Right atrium auricular region (tissue), 2 donors: ENCODE measurements at regions not wholly inside any gene's neighbourhood (a gene's known extent, or its start where the extent isn't known, plus 50 kb on each side); places are given as distances from the start of the nearest gene placed in this dataset.

Experiments used
- DNase-seq: peaks from one replicate; pipeline ENCODE4 v3.0.0-alpha.2; 2019; ENCODE audit warnings: low spot score
- H3K27ac ChIP-seq, 2 donors: fragments of 200-600 bp; sonication (generic); 1 replicate in 1 of 2; 2 replicates in 1 of 2; pipeline ENCODE4 v1.5.1; 2016 to 2019
- H3K27me3 ChIP-seq, 2 donors: fragments of 200-600 bp; sonication (generic); one replicate each; pipeline versions ENCODE4 v1.5.1 to v1.6.0; 2017 to 2019
- H3K36me3 ChIP-seq: fragments of 200-600 bp; sonication (generic); one replicate; pipeline ENCODE4 v1.5.1; 2016
- H3K4me1 ChIP-seq, 2 donors: fragments of 200-600 bp; sonication (generic); one replicate each; pipeline versions ENCODE4 v1.5.1 to v1.6.0; 2017 to 2019
- H3K4me3 ChIP-seq, 2 donors: fragments of 200-600 bp; sonication (generic); 1 replicate in 1 of 2; 2 replicates in 1 of 2; pipeline ENCODE4 v1.5.1; 2017 to 2019; ENCODE audit warnings: mild to moderate bottlenecking in 1 of 2, moderate library complexity in 1 of 2
- H3K9me3 ChIP-seq, 2 donors: fragments of 200-600 bp; sonication (generic); one replicate each; pipeline ENCODE4 v1.5.1; 2019
- TF ChIP-seq, protein P1 (sequence below), 2 donors: fragments of 200-600 bp; sonication (generic); IDR thresholded peaks; one replicate each; pipeline ENCODE4 v1.5.1; 2019; ENCODE audit warnings: antibody characterized with exemption in 2 of 2

DNA sequence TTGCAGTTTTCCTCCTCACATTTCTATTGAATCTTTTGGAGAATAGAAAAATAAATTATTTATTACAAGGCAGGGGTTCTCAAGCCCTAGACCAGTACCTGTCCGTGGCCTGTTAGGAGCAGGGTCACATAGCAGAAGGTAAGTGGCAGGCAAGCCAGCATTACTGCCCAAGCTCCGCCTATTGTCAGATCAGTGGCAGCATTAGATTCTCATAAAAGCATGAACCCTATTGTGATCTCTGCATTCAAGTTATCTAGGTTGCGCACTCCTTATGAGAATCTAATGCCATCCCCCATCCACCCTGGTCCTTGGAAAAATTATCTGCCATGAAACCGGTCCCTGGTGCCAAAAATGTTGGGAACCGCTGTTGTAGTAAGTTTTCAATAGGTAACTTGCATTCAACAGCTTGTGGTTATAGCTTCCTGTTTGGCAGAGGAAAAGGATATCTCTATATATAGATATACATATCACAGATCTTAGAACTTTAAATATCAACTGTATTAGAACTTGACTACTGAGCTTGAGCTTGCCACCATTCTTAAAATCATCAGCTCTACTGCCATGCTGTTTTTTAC, 165.1 kb downstream of the AHR start:
- DNase-seq, result no peak
- no peaks in the 10 kb centered on the region for H3K4me1 ChIP-seq
- H3K36me3 ChIP-seq, result no peaks in the 10 kb centered on the region
- no peaks in the 10 kb centered on the region for H3K9me3 ChIP-seq
- H3K27ac ChIP-seq, result no peak overlapping the region
- no peak overlapping the region for H3K4me3 ChIP-seq
- no peaks in the 10 kb centered on the region for H3K27me3 ChIP-seq
- TF ChIP-seq, protein P1, sequence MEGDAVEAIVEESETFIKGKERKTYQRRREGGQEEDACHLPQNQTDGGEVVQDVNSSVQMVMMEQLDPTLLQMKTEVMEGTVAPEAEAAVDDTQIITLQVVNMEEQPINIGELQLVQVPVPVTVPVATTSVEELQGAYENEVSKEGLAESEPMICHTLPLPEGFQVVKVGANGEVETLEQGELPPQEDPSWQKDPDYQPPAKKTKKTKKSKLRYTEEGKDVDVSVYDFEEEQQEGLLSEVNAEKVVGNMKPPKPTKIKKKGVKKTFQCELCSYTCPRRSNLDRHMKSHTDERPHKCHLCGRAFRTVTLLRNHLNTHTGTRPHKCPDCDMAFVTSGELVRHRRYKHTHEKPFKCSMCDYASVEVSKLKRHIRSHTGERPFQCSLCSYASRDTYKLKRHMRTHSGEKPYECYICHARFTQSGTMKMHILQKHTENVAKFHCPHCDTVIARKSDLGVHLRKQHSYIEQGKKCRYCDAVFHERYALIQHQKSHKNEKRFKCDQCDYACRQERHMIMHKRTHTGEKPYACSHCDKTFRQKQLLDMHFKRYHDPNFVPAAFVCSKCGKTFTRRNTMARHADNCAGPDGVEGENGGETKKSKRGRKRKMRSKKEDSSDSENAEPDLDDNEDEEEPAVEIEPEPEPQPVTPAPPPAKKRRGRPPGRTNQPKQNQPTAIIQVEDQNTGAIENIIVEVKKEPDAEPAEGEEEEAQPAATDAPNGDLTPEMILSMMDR (IDR thresholded peaks at IDR 0.05), result no peak

GRCh38 chr7:17466216-17466615, 167.8 kb downstream of the AHR start:
- DNase-seq, result no peak
- TF ChIP-seq, protein P1 (IDR thresholded peaks at IDR 0.05), result no peak
- no peaks in the 10 kb centered on the region for H3K36me3 ChIP-seq

GRCh38 chr7:17467386-17467945, 169.0 kb downstream of the AHR start:
- Histone ChIP-seq H3K27ac (no peak overlapping the region), H3K9me3 (no peaks in the 10 kb centered on the region), H3K36me3 (no peaks in the 10 kb centered on the region), H3K4me1 (no peaks in the 10 kb centered on the region), H3K27me3 (no peaks in the 10 kb centered on the region), H3K4me3 (no peak overlapping the region)
- DNase-seq, result no peak
- TF ChIP-seq, protein P1 (IDR thresholded peaks at IDR 0.05), result no peak

More at GRCh38 chr7:17466216-17466615, 167.8 kb downstream of the AHR start:
- no peak overlapping the region for H3K4me3 ChIP-seq
- H3K27me3 ChIP-seq, result no peaks in the 10 kb centered on the region
- no peaks in the 10 kb centered on the region for H3K9me3 ChIP-seq
- H3K4me1 ChIP-seq, result no peaks in the 10 kb centered on the region
- no peak overlapping the region for H3K27ac ChIP-seq

- H3K4me3 ChIP-seq, result no peak overlapping the region
Measured at GRCh38 chr7:17471325-17471724, 172.9 kb downstream of the AHR start.

DNA sequence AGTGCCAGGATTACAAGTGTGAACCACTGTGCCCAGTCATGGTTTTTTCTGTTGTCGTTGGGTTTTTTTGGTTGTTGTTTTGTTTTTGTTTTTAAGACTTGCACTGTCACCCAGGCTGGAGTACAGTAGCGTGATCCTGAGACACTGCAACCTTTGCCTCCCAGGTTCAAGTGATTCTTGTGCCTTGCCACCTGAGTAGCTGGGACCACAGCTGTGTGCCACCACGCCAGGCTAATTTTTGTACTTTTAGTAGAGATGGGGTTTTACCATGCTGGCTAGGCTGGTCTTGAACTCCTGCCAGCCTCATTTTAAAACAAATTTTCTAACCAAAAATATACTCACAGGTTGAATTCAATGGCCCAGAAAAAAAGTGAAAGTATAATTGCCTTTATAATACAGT, 174.1 kb downstream of the AHR start:
- TF ChIP-seq, protein P1 (IDR thresholded peaks at IDR 0.05), result no peak
- DNase-seq, result no peak
- Histone ChIP-seq H3K27me3 (no peaks in the 10 kb centered on the region), H3K27ac (no peak overlapping the region), H3K4me1 (no peaks in the 10 kb centered on the region), H3K4me3 (no peak overlapping the region), H3K9me3 (no peaks in the 10 kb centered on the region), H3K36me3 (no peaks in the 10 kb centered on the region)

More at GRCh38 chr7:17471325-17471724, 172.9 kb downstream of the AHR start:
- no peak for DNase-seq
- no peaks in the 10 kb centered on the region for H3K4me1 ChIP-seq
- H3K9me3 ChIP-seq, result no peaks in the 10 kb centered on the region
- H3K27ac ChIP-seq, result no peak overlapping the region
- no peaks in the 10 kb centered on the region for H3K27me3 ChIP-seq
- H3K36me3 ChIP-seq, result no peaks in the 10 kb centered on the region
- TF ChIP-seq, protein P1 (IDR thresholded peaks at IDR 0.05), result no peak

- TF ChIP-seq, protein P1 (IDR thresholded peaks at IDR 0.05), result no peak
- Histone ChIP-seq H3K4me3 (no peak overlapping the region), H3K4me1 (no peaks in the 10 kb centered on the region), H3K27me3 (no peaks in the 10 kb centered on the region), H3K9me3 (no peaks in the 10 kb centered on the region), H3K36me3 (no peaks in the 10 kb centered on the region), H3K27ac (no peak overlapping the region)
- DNase-seq, result no peak
Measured at GRCh38 chr7:17472939-17473338, 174.5 kb downstream of the AHR start.
